ENCODE measurements at regions not wholly inside any gene's neighbourhood (a gene's known extent, or its start where the extent isn't known, plus 50 kb on each side); places are given as distances from the start of the nearest gene placed in this dataset.

DNA sequence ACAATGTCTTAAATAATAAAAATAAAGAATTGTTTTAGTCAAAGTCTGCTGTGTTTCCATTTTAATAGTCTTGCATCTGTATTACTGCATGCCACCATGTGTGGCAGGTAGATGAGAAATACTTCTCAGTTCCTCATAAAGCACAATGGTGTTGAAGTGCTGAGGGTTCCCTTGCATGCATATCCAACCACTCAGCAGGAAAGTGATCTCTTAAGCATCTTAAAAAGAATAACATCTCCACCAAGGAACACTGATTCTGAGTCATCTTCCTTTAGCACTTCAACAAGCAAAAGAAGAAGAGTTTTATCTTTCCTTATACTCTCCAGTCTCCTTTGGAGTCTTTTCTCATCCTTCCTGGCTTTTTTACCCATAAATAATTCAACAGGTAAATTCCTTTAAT is 602.0 kb downstream of the TBL1XR1 start:
- Histone ChIP-seq H3K27ac (no peak overlapping the region), H3K4me3 (no peak overlapping the region)
- TF ChIP-seq, protein P1, sequence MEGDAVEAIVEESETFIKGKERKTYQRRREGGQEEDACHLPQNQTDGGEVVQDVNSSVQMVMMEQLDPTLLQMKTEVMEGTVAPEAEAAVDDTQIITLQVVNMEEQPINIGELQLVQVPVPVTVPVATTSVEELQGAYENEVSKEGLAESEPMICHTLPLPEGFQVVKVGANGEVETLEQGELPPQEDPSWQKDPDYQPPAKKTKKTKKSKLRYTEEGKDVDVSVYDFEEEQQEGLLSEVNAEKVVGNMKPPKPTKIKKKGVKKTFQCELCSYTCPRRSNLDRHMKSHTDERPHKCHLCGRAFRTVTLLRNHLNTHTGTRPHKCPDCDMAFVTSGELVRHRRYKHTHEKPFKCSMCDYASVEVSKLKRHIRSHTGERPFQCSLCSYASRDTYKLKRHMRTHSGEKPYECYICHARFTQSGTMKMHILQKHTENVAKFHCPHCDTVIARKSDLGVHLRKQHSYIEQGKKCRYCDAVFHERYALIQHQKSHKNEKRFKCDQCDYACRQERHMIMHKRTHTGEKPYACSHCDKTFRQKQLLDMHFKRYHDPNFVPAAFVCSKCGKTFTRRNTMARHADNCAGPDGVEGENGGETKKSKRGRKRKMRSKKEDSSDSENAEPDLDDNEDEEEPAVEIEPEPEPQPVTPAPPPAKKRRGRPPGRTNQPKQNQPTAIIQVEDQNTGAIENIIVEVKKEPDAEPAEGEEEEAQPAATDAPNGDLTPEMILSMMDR (IDR thresholded peaks at IDR 0.05), result no peak
- no peak for DNase-seq (ENCODE audit: low spot score)

DNA sequence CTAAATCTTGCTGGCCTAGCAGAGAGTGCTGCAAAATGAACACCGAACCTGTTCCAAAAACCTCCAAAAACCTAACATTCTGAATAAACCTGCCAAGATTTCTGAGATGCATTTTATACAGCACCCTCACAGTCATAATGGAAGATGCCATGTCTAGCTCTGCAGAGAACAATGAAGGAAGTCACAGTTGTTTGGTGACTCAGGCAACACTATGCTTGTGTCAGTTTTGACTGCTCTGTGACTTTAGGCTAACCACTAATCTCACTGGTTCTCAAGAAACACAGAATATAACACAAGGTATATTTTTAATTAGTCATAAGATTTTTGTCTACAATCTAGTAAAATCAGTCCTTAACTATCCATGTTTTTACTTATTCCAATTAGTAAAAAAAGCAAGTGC is 606.6 kb downstream of the TBL1XR1 start:
- Histone ChIP-seq H3K4me3 (no peak overlapping the region), H3K27ac (no peak overlapping the region)
- DNase-seq (ENCODE audit: low spot score), result no peak
- TF ChIP-seq, protein P1 (IDR thresholded peaks at IDR 0.05), result no peak

DNA sequence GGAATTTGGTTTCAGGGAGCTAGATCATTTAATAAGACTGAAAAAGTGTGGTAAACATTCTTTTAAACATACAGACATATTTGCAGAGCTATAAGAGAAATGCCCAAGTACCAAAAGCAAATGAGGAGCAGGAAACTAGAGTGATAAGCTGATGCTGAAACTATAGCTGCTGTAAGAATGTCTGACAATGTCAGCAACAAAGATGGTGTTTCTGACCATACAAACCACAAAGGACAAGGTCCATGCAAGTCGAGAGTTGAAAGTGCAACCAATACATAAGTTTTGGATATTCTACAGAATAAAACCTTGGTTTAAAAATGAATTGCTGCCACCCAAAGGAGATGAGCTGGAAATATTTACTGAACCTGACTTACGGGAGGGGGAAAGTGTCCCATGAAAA is 610.2 kb downstream of the TBL1XR1 start:
- H3K4me3 ChIP-seq, result no peak overlapping the region
- TF ChIP-seq, protein P1 (IDR thresholded peaks at IDR 0.05), result no peak
- no peak for DNase-seq (ENCODE audit: low spot score)
- H3K27ac ChIP-seq, result no peak overlapping the region

DNA sequence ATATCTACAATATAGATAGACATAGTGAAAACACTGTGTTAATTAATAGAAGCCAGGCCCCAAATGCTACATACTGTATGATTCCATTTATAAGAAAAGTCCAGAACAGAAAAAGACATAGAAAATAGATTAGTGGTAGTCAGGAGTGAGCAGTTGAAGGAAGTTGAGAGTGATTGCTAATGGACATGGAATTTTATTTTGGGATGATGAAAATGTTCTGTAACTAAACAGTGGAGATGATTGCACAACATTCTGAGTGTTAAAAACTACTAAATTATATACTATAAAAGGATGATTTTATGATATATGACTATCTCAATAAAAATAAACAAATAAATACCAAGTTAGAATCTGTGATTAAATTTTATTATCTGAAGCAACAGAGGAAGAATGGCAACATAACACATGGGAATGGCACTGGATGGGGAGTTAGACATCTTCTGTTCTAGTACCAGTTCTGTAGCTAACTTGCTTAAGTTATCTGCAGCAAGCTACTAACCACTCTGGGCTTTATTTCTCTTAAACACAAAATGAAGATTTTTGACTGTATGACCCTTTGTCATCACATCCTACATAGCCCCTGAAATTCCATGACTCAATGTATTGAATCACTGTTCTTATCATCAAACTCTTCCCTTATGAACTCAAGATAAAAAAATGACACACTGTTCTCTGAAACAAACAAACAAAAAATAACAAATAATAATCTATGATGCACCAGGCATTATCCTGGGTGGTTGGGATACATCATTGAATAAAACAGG is 612.7 kb downstream of the TBL1XR1 start:
- no peak overlapping the region for H3K27ac ChIP-seq
- TF ChIP-seq, protein P1 (IDR thresholded peaks at IDR 0.05), result no peak
- no peak overlapping the region for H3K4me3 ChIP-seq
- no peak for DNase-seq (ENCODE audit: low spot score)

DNA sequence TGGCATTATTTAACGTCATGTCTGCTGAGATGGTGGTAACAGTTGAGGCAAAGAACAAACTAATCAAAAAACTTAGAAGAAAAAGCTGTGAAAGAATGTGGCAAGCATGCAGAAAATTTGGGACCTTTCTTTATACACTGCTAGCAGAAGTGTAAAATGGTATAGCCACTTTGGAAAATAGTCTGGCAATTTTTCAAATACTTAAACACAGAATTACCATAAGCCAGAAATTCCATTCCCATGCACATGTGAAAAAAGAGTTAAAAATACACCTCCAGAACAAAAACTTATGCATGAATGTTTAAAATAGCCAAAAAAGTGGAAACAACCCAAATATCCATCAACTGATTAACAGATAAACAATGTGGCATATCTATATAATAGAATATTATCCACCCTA is 613.3 kb downstream of the TBL1XR1 start:
- TF ChIP-seq, protein P1 (IDR thresholded peaks at IDR 0.05), result no peak
- DNase-seq (ENCODE audit: low spot score), result no peak
- no peak overlapping the region for H3K27ac ChIP-seq

DNA sequence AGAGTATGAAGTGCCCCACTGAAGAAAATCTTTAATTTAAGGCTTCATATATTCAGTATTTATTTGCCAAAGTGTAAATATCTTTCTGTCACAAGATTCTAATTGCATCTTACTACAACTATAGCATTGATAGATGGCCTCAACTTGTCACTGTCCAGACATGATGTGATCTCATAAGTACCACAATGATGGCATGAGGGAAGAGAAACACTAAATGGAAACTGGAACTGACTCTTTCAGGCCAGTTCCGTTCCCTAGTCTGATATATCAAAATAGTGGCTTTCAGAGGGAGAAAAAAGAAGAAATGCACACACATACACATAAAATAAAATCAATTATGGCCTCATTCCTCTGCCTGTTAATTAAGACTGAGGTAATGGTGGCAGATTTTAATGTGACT is 615.7 kb downstream of the TBL1XR1 start:
- TF ChIP-seq, protein P1 (IDR thresholded peaks at IDR 0.05), result no peak
- no peak for DNase-seq (ENCODE audit: low spot score)
- no peak overlapping the region for H3K4me3 ChIP-seq
- no peak overlapping the region for H3K27ac ChIP-seq

More for the DNA sequence above, 613.3 kb downstream of the TBL1XR1 start:
- H3K4me3 ChIP-seq, result no peak overlapping the region

DNA sequence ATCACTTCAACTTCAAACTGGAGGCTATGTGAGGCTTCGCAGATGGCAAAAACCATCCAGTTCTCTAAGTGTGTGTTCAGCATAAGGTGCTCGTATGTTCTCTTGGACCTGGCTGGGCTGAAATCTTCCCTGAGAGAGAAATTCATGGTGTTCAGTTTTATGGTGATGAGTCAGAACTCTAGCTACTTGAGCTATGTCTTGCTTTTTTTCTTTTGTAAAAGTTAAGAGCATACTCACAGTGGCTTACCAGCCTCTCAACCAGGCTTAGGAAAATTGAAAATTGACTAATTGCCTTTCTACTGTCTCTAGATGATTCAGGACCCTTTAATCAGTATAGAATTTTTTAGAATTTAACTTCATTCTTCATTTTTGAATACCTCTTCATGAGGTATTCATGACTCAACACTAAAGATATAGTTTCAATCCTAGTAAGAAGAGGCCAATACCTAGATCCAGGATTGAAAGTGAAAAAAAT is 617.5 kb downstream of the TBL1XR1 start:
- DNase-seq (ENCODE audit: low spot score), result no peak
- Histone ChIP-seq H3K4me3 (no peak overlapping the region), H3K27ac (no peak overlapping the region)
- TF ChIP-seq, protein P1 (IDR thresholded peaks at IDR 0.05), result no peak
